Body of pancreas (tissue), 4 donors: ENCODE measurements at regions not wholly inside any gene's neighbourhood (a gene's known extent, or its start where the extent isn't known, plus 50 kb on each side); places are given as distances from the start of the nearest gene placed in this dataset.
"Not testable (repeated sequence)": the region's sequence is repeated elsewhere in the genome, so short reads cannot be mapped to it uniquely, and the experiment has no call there.

Source experiments
- POLR2A ChIP-seq, 3 donors: fragments of 450-650 bp; IDR thresholded peaks; one replicate each; pipeline ENCODE4 v1.6.1; 2016; ENCODE audit warnings: antibody characterized with exemption in 3 of 3, mild to moderate bottlenecking in 2 of 3
- TF ChIP-seq, protein P1 (sequence below), 7 experiments: fragments of 450-650 bp in 4 of 7; fragments of 200-600 bp in 3 of 7; sonication (generic) in 3 of 7; IDR thresholded peaks; one replicate each; pipeline ENCODE4 v1.5.1; 2016 to 2019; ENCODE audit warnings: antibody characterized with exemption in 7 of 7

DNA sequence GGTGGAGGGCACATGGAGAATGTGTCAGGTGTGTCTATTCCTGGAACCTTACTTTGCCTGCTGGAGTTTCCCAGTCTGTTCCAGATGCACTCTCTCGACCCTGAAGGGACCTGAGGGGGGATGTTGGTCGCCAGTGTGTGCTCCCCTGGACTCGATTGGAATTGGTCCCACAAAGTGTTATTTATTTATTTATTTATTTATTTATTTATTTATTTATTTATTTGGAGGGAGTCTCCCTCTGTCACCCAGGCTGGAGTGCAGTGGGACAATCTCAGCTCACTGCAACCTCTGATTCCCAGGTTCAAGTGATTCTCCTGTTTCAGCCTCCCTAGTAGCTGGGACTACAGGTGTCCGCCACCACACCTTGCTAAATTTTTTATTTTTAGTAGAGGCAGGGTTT is 329.1 kb upstream of the ZNF337 start:
- TF ChIP-seq, protein P1, sequence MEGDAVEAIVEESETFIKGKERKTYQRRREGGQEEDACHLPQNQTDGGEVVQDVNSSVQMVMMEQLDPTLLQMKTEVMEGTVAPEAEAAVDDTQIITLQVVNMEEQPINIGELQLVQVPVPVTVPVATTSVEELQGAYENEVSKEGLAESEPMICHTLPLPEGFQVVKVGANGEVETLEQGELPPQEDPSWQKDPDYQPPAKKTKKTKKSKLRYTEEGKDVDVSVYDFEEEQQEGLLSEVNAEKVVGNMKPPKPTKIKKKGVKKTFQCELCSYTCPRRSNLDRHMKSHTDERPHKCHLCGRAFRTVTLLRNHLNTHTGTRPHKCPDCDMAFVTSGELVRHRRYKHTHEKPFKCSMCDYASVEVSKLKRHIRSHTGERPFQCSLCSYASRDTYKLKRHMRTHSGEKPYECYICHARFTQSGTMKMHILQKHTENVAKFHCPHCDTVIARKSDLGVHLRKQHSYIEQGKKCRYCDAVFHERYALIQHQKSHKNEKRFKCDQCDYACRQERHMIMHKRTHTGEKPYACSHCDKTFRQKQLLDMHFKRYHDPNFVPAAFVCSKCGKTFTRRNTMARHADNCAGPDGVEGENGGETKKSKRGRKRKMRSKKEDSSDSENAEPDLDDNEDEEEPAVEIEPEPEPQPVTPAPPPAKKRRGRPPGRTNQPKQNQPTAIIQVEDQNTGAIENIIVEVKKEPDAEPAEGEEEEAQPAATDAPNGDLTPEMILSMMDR (IDR thresholded peaks at IDR 0.05): not testable (repeated sequence)
- not testable (repeated sequence) for TF ChIP-seq POLR2A (IDR thresholded peaks at IDR 0.05)
